ENCODE measurements at regions not wholly inside any gene's neighbourhood (a gene's known extent, or its start where the extent isn't known, plus 50 kb on each side); places are given as distances from the start of the nearest gene placed in this dataset.

- TF ChIP-seq ETS1 (IDR thresholded peaks at IDR 0.05) = no peak
- TF ChIP-seq EZH2phosphoT487 (IDR thresholded peaks at IDR 0.05; ENCODE audit: unreplicated experiment) = no peak
- no peak for TF ChIP-seq ZNF331 (CRISPR knock-in tag; IDR thresholded peaks at IDR 0.05; ENCODE audit: low read depth)
- TF ChIP-seq NANOG (IDR thresholded peaks at IDR 0.05; ENCODE audit: borderline replicate concordance) = no peak
- TF ChIP-seq CTCF (conservative IDR thresholded peaks at IDR 0.05; ENCODE audit: low read depth in 2 of 2) = no peak
Observed at GRCh38 chrX:5084279-5084678, 1144.4 kb downstream of the NLGN4X start (continued).

GRCh38 chrX:5082705-5083104, 1146.0 kb downstream of the NLGN4X start:
- Histone ChIP-seq H3F3A (replicated peaks; ENCODE audit: low read depth) (no peaks in the 10 kb centered on the region), H3K4me2 (no peak overlapping the region), H3K27ac (ENCODE audit: low read depth) (no peak overlapping the region), H3K27me3 (ENCODE audit: insufficient read depth) (no peaks in the 10 kb centered on the region), H3K79me2 (replicated peaks; ENCODE audit: insufficient read depth) (no peaks in the 10 kb centered on the region), H3K36me3 (ENCODE audit: insufficient read depth) (no peaks in the 10 kb centered on the region), H3K9me2 (ENCODE audit: insufficient read depth) (no peaks in the 10 kb centered on the region), H3K4me1 (ENCODE audit: insufficient read depth) (no peaks in the 10 kb centered on the region; the same call in 1 of the 2 replicates), H3K4me3 (no peak overlapping the region), H4K20me1 (replicated peaks; ENCODE audit: insufficient read depth) (no peaks in the 10 kb centered on the region), H2AFZ (no peak overlapping the region)
- no peaks in the 10 kb centered on the region; the same call in 2 of the 3 replicates for H3K4me1 Mint-ChIP-seq
- no peaks in the 10 kb centered on the region for H3K27me3 Mint-ChIP-seq (ENCODE audit: insufficient read depth, low read depth, poor library complexity)
- peaks cover 22% of the 10 kb centered on the region; the same call in 2 of the 3 replicates for H3K9me3 Mint-ChIP-seq
- peaks cover 10% of the 10 kb centered on the region; the same call in 2 of the 3 replicates for H3K36me3 Mint-ChIP-seq (ENCODE audit: low read depth)
- no peak overlapping the region for H3K4me3 Mint-ChIP-seq
- DNase-seq (ENCODE audit: low spot score) = no peak
- no peak for ATAC-seq
- H3K27ac Mint-ChIP-seq = no peak overlapping the region
- TF ChIP-seq ZNF114 (CRISPR knock-in tag; IDR thresholded peaks at IDR 0.05) (no peak), EZH2phosphoT487 (IDR thresholded peaks at IDR 0.05; ENCODE audit: unreplicated experiment) (no peak), EZH2 (IDR thresholded peaks at IDR 0.05; ENCODE audit: low read depth, unreplicated experiment) (no peak), STAT1 (IDR thresholded peaks at IDR 0.05; ENCODE audit: unreplicated experiment) (no peak), ETS1 (IDR thresholded peaks at IDR 0.05) (no peak), JUNB (IDR thresholded peaks at IDR 0.05; ENCODE audit: unreplicated experiment) (no peak), CREB1 (CRISPR knock-in tag; IDR thresholded peaks at IDR 0.05; ENCODE audit: low read depth) (no peak), POLR2AphosphoS5 (IDR thresholded peaks at IDR 0.05; ENCODE audit: low read depth) (no peak), ZNF331 (CRISPR knock-in tag; IDR thresholded peaks at IDR 0.05; ENCODE audit: low read depth) (no peak), ZNF462 (CRISPR knock-in tag; IDR thresholded peaks at IDR 0.05) (no peak), CTCF (conservative IDR thresholded peaks at IDR 0.05; ENCODE audit: low read depth in 2 of 2) (no peak), NANOG (IDR thresholded peaks at IDR 0.05; ENCODE audit: borderline replicate concordance) (no peak)
